ENCODE measurements at regions not wholly inside any gene's neighbourhood (a gene's known extent, or its start where the extent isn't known, plus 50 kb on each side); places are given as distances from the start of the nearest gene placed in this dataset.

- no peak for TF ChIP-seq POLR2AphosphoS5 (IDR thresholded peaks at IDR 0.05; ENCODE audit: low read depth, low read length)
- TF ChIP-seq POLR2A (IDR thresholded peaks at IDR 0.05; ENCODE audit: low read depth, low read length) = no peak
Measured at GRCh38 chr10:35774109-35774508, 132.0 kb upstream of the FZD8 start.

Measured in GM12892 (cell line).